ENCODE measurements at regions not wholly inside any gene's neighbourhood (a gene's known extent, or its start where the extent isn't known, plus 50 kb on each side); places are given as distances from the start of the nearest gene placed in this dataset.

- Histone ChIP-seq H3K9ac (no peak overlapping the region), H3F3A (ENCODE audit: low read depth) (no peaks in the 10 kb centered on the region), H3K4me1 (no peaks in the 10 kb centered on the region), H2AFZ (replicated peaks) (no peak overlapping the region), H3K36me3 (no peaks in the 10 kb centered on the region), H3K79me2 (ENCODE audit: low read depth) (no peaks in the 10 kb centered on the region), H3K27me3 (no peaks in the 10 kb centered on the region), H3K4me3 (no peak overlapping the region), H4K20me1 (ENCODE audit: low read depth) (no peaks in the 10 kb centered on the region), H3K4me2 (no peak overlapping the region), H3K27ac (no peak overlapping the region), H3K9me3 (ENCODE audit: low read depth) (no peaks in the 10 kb centered on the region)
- no peak for DNase-seq (ENCODE audit: low spot score)
- Mint-ChIP-seq H3K36me3 (no peaks in the 10 kb centered on the region), H3K4me1 (peaks cover 8% of the 10 kb centered on the region), H3K9me3 (peaks cover 2% of the 10 kb centered on the region), H3K27me3 (ENCODE audit: insufficient read depth, low read depth) (peaks cover 8% of the 10 kb centered on the region), H3K4me3 (no peak overlapping the region), H3K27ac (peak overlapping the region; percentile 67)
- TF ChIP-seq EZH2phosphoT487 (IDR thresholded peaks at IDR 0.05): no peak
- no peak for TF ChIP-seq CTCF (IDR thresholded peaks at IDR 0.05)
- no peak for TF ChIP-seq EZH2 (IDR thresholded peaks at IDR 0.05)
Observed at GRCh38 chr9:16278326-16278999, 592.0 kb downstream of the BNC2 start.

GRCh38 chr9:16281707-16282106, 588.8 kb downstream of the BNC2 start:
- H3K79me2 ChIP-seq (ENCODE audit: low read depth): no peaks in the 10 kb centered on the region
- H4K20me1 ChIP-seq (ENCODE audit: low read depth): no peaks in the 10 kb centered on the region
- no peak overlapping the region for H3K27ac ChIP-seq
- no peaks in the 10 kb centered on the region for H3K27me3 ChIP-seq
- H3K36me3 ChIP-seq: no peaks in the 10 kb centered on the region
- H3K9me3 Mint-ChIP-seq: peaks cover 9% of the 10 kb centered on the region
- no peaks in the 10 kb centered on the region for H3K9me3 ChIP-seq (ENCODE audit: low read depth)
- DNase-seq (ENCODE audit: low spot score): no peak
- no peaks in the 10 kb centered on the region for H3K4me1 ChIP-seq
- H3K9ac ChIP-seq: no peak overlapping the region
- no peak overlapping the region for H3K4me2 ChIP-seq
- H3K4me3 ChIP-seq: no peak overlapping the region
- H3K4me1 Mint-ChIP-seq: peaks cover 6% of the 10 kb centered on the region
- no peak overlapping the region for H2AFZ ChIP-seq (replicated peaks)
- H3F3A ChIP-seq (ENCODE audit: low read depth): no peaks in the 10 kb centered on the region
- H3K27ac Mint-ChIP-seq: no peak overlapping the region
- TF ChIP-seq EZH2phosphoT487 (IDR thresholded peaks at IDR 0.05) (no peak), EZH2 (IDR thresholded peaks at IDR 0.05) (no peak), CTCF (IDR thresholded peaks at IDR 0.05) (no peak)
- H3K27me3 Mint-ChIP-seq (ENCODE audit: insufficient read depth, low read depth): peaks cover 6% of the 10 kb centered on the region
- no peaks in the 10 kb centered on the region for H3K36me3 Mint-ChIP-seq
- no peak overlapping the region for H3K4me3 Mint-ChIP-seq

- no peaks in the 10 kb centered on the region for H3K36me3 Mint-ChIP-seq
- no peak overlapping the region for H3K27ac Mint-ChIP-seq
- H3F3A ChIP-seq (ENCODE audit: low read depth): no peaks in the 10 kb centered on the region
- TF ChIP-seq EZH2phosphoT487 (IDR thresholded peaks at IDR 0.05) (no peak), CTCF (IDR thresholded peaks at IDR 0.05) (no peak), EZH2 (IDR thresholded peaks at IDR 0.05) (no peak)
- no peak for DNase-seq (ENCODE audit: low spot score)
- no peak overlapping the region for H2AFZ ChIP-seq (replicated peaks)
- H3K9ac ChIP-seq: no peak overlapping the region
- no peak overlapping the region for H3K27ac ChIP-seq
- H3K36me3 ChIP-seq: no peaks in the 10 kb centered on the region
- no peak overlapping the region for H3K4me3 ChIP-seq
- no peaks in the 10 kb centered on the region for H3K79me2 ChIP-seq (ENCODE audit: low read depth)
- H3K4me3 Mint-ChIP-seq: no peak overlapping the region
- H3K27me3 Mint-ChIP-seq (ENCODE audit: insufficient read depth, low read depth): peaks cover 6% of the 10 kb centered on the region
- no peaks in the 10 kb centered on the region for H3K9me3 ChIP-seq (ENCODE audit: low read depth)
- no peaks in the 10 kb centered on the region for H3K4me1 ChIP-seq
- no peaks in the 10 kb centered on the region for H3K27me3 ChIP-seq
- peaks cover 9% of the 10 kb centered on the region for H3K9me3 Mint-ChIP-seq
- H3K4me1 Mint-ChIP-seq: peaks cover 4% of the 10 kb centered on the region
- no peak overlapping the region for H3K4me2 ChIP-seq
- no peaks in the 10 kb centered on the region for H4K20me1 ChIP-seq (ENCODE audit: low read depth)
Observed at GRCh38 chr9:16282216-16282615, 588.3 kb downstream of the BNC2 start.
